ENCODE measurements at regions not wholly inside any gene's neighbourhood (a gene's known extent, or its start where the extent isn't known, plus 50 kb on each side); places are given as distances from the start of the nearest gene placed in this dataset.

- H3K9me1 ChIP-seq (ENCODE audit: control insufficient read depth, extremely low read depth, insufficient read depth, low read length): no peaks in the 10 kb centered on the region
- no peak overlapping the region for H3K4me2 ChIP-seq (ENCODE audit: control insufficient read depth, extremely low read depth, insufficient read depth, low read depth, low read length)
- TF ChIP-seq CTCF (optimal IDR thresholded peaks at IDR 0.05 in 1 of 3, IDR thresholded peaks at IDR 0.05 in 1 of 3, conservative IDR thresholded peaks at IDR 0.05 in 1 of 3; ENCODE audit: extremely low read depth in 1 of 3, insufficient read depth in 2 of 3, low read length in 3 of 3): no peak
- no peak for TF ChIP-seq EZH2 (IDR thresholded peaks at IDR 0.05; ENCODE audit: low read length)
- no peak overlapping the region for H3K4me3 ChIP-seq (ENCODE audit: control insufficient read depth in 2 of 3, extremely low read depth in 1 of 3, insufficient read depth in 2 of 3, low read depth in 1 of 3, low read length in 3 of 3)
- H3K27me3 ChIP-seq (ENCODE audit: control insufficient read depth, extremely low read depth, insufficient read depth, low read length): no peaks in the 10 kb centered on the region
- no peaks in the 10 kb centered on the region for H3K79me2 ChIP-seq (ENCODE audit: control insufficient read depth, insufficient read depth, low read length)
- DNase-seq (ENCODE audit: low read depth, low spot score): no peak
- H3K36me3 ChIP-seq (ENCODE audit: control insufficient read depth in 2 of 2, extremely low read depth in 1 of 2, insufficient read depth in 2 of 2, low read length in 2 of 2): no peaks in the 10 kb centered on the region
- no peak for FAIRE-seq
- dilution Hi-C loops (cut with MboI; ENCODE audit: extremely low pct_ligation_motif_present, low sequenced_read_pairs): no loop called here
- H3K4me1 ChIP-seq (ENCODE audit: control insufficient read depth, extremely low read depth, insufficient read depth, low read length): peaks cover 19% of the 10 kb centered on the region
- H4K20me1 ChIP-seq (ENCODE audit: control insufficient read depth, extremely low read depth, insufficient read depth, low read length): no peaks in the 10 kb centered on the region
- H3K27ac ChIP-seq (ENCODE audit: control insufficient read depth, insufficient read depth, low read length): no peak overlapping the region
- no peak overlapping the region for H3K9ac ChIP-seq (ENCODE audit: control insufficient read depth, extremely low read depth, insufficient read depth, low read length)
- no peak overlapping the region for H2AFZ ChIP-seq (ENCODE audit: control insufficient read depth, low read length)
- no peaks in the 10 kb centered on the region for H3K9me3 ChIP-seq (ENCODE audit: control insufficient read depth, low read depth, low read length)
These were observed 185.2 kb upstream of the GADL1 start for GRCh38 chr3:31079689-31080088.

- Histone ChIP-seq H2AFZ (ENCODE audit: control insufficient read depth, low read length) (no peak overlapping the region), H3K9me1 (ENCODE audit: control insufficient read depth, extremely low read depth, insufficient read depth, low read length) (no peaks in the 10 kb centered on the region), H3K79me2 (ENCODE audit: control insufficient read depth, insufficient read depth, low read length) (no peaks in the 10 kb centered on the region), H3K36me3 (ENCODE audit: control insufficient read depth in 2 of 2, extremely low read depth in 1 of 2, insufficient read depth in 2 of 2, low read length in 2 of 2) (no peaks in the 10 kb centered on the region), H3K27ac (ENCODE audit: control insufficient read depth, insufficient read depth, low read length) (no peak overlapping the region), H3K27me3 (ENCODE audit: control insufficient read depth, extremely low read depth, insufficient read depth, low read length) (no peaks in the 10 kb centered on the region), H3K9me3 (ENCODE audit: control insufficient read depth, low read depth, low read length) (no peaks in the 10 kb centered on the region), H3K4me2 (ENCODE audit: control insufficient read depth, extremely low read depth, insufficient read depth, low read depth, low read length) (no peak overlapping the region), H4K20me1 (ENCODE audit: control insufficient read depth, extremely low read depth, insufficient read depth, low read length) (no peaks in the 10 kb centered on the region), H3K4me3 (ENCODE audit: control insufficient read depth in 2 of 3, extremely low read depth in 1 of 3, insufficient read depth in 2 of 3, low read depth in 1 of 3, low read length in 3 of 3) (no peak overlapping the region), H3K9ac (ENCODE audit: control insufficient read depth, extremely low read depth, insufficient read depth, low read length) (no peak overlapping the region), H3K4me1 (ENCODE audit: control insufficient read depth, extremely low read depth, insufficient read depth, low read length) (peaks cover 19% of the 10 kb centered on the region)
- TF ChIP-seq EZH2 (IDR thresholded peaks at IDR 0.05; ENCODE audit: low read length) (no peak), CTCF (optimal IDR thresholded peaks at IDR 0.05 in 1 of 3, IDR thresholded peaks at IDR 0.05 in 1 of 3, conservative IDR thresholded peaks at IDR 0.05 in 1 of 3; ENCODE audit: extremely low read depth in 1 of 3, insufficient read depth in 2 of 3, low read length in 3 of 3) (no peak)
- dilution Hi-C loops (cut with MboI; ENCODE audit: extremely low pct_ligation_motif_present, low sequenced_read_pairs): no loop called here
- DNase-seq (ENCODE audit: low read depth, low spot score) (no peak), FAIRE-seq (no peak)
These were observed 186.7 kb upstream of the GADL1 start for GRCh38 chr3:31081018-31081662.

Measured in keratinocyte (primary cell).